B cell (primary cell): ENCODE measurements at regions not wholly inside any gene's neighbourhood (a gene's known extent, or its start where the extent isn't known, plus 50 kb on each side); places are given as distances from the start of the nearest gene placed in this dataset.
"Not testable (repeated sequence)": the region's sequence is repeated elsewhere in the genome, so short reads cannot be mapped to it uniquely, and the experiment has no call there.

Experiments used
- ATAC-seq: fragments of 200-7000 bp; cut with Tn5 transposase; one replicate; pipeline ENCODE4 v1.10.0; 2021; ENCODE audit warnings: low read depth, mild to moderate bottlenecking, moderate number of reproducible peaks, moderate library complexity
- CTCF ChIA-PET: fragments of 350-600 bp; sonication (Branson Sonifier 250); formaldehyde crosslinking; loops from one replicate; lab custom pipeline; 2021; ENCODE audit warnings: antibody characterized with exemption, inconsistent platforms; lab: Charles Lee
- POLR2A ChIA-PET: fragments of 350-600 bp; sonication (Branson Sonifier 250); formaldehyde crosslinking; loops from one replicate; lab custom pipeline; 2021; ENCODE audit warnings: antibody characterized with exemption; lab: Charles Lee
- DNase-seq: peaks from one replicate; pipeline ENCODE4 v3.0.0; 2013
- H2AFZ ChIP-seq: 2 replicates; pipeline ENCODE4 v1.6.1; 2012; ENCODE audit warnings: mild to moderate bottlenecking, low read depth, low read length; ENCODE audit not compliant: insufficient read depth, poor library complexity, severe bottlenecking
- H3K27ac ChIP-seq, 2 donors: 1 replicate in 1 of 2; 2 replicates in 1 of 2; pipeline ENCODE4 v1.5.1; 2012 to 2013; ENCODE audit warnings: low read length in 2 of 2, mild to moderate bottlenecking in 2 of 2, moderate library complexity in 1 of 2
- H3K27me3 ChIP-seq, 4 experiments: fragments of 200-600 bp in 1 of 4; sonication (generic) in 1 of 4; replicated peaks in 1 of 4; 1 replicate in 2 of 4; 2 replicates in 2 of 4; pipeline versions ENCODE4 v1.6.1 to v1.7.0; 2013 to 2016; ENCODE audit warnings: low read length in 3 of 4, mild to moderate bottlenecking in 2 of 4, mixed read lengths in 1 of 4, moderate library complexity in 1 of 4; ENCODE audit not compliant: insufficient read depth in 4 of 4, control insufficient read depth in 3 of 4; ENCODE audit errors: control extremely low read depth in 1 of 4
- H3K36me3 ChIP-seq, 2 experiments: replicated peaks in 1 of 2; 1 replicate in 1 of 2; 2 replicates in 1 of 2; pipeline versions ENCODE4 v1.6.1 to v1.7.1; 2013; ENCODE audit warnings: low read length in 1 of 2; ENCODE audit not compliant: insufficient read depth in 2 of 2, control insufficient read depth in 1 of 2; ENCODE audit errors: control extremely low read depth in 1 of 2, extremely low read depth in 1 of 2
- H3K4me1 ChIP-seq, 2 donors: fragments of 200-600 bp in 1 of 2; sonication (generic) in 1 of 2; 1 replicate in 1 of 2; 2 replicates in 1 of 2; pipeline versions ENCODE4 v1.5.1 to v1.6.1; 2013 to 2017; ENCODE audit warnings: low read length in 2 of 2; ENCODE audit not compliant: control insufficient read depth in 2 of 2, insufficient read depth in 2 of 2
- H3K4me2 ChIP-seq: replicated peaks from 2 replicates; pipeline ENCODE3; 2012; ENCODE audit warnings: mild to moderate bottlenecking, low read depth, low read length; ENCODE audit not compliant: poor library complexity, severe bottlenecking
- H3K4me3 ChIP-seq, 5 experiments: fragments of 200-600 bp in 1 of 5; sonication (generic) in 1 of 5; 1 replicate in 3 of 5; 2 replicates in 2 of 5; pipeline versions ENCODE4 v1.5.1 to v1.7.0; 2011 to 2016; ENCODE audit warnings: low read length in 4 of 5, mild to moderate bottlenecking in 4 of 5, low read depth in 2 of 5, control low read depth in 1 of 5, moderate library complexity in 1 of 5; ENCODE audit not compliant: insufficient read depth in 1 of 5; ENCODE audit errors: control extremely low read depth in 1 of 5, extremely low read depth in 1 of 5
- H3K79me2 ChIP-seq: fragments of 200-600 bp; sonication (generic); one replicate; pipeline ENCODE4 v1.6.0; 2016; ENCODE audit warnings: low read length; ENCODE audit not compliant: control insufficient read depth, insufficient read depth
- H3K9ac ChIP-seq: fragments of 200-600 bp; sonication (generic); 2 replicates; pipeline ENCODE4 v1.6.1; 2017; ENCODE audit warnings: mild to moderate bottlenecking, low read length, moderate library complexity
- H3K9me3 ChIP-seq, 3 donors: one replicate each; pipeline versions ENCODE4 v1.6.1 to v1.7.1; 2013; ENCODE audit warnings: low read length in 2 of 3; ENCODE audit not compliant: control insufficient read depth in 2 of 3, insufficient read depth in 1 of 3; ENCODE audit errors: control extremely low read depth in 1 of 3
- H4K20me1 ChIP-seq: 2 replicates; pipeline ENCODE4 v1.6.0; 2012; ENCODE audit warnings: mild to moderate bottlenecking, low read length; ENCODE audit not compliant: insufficient read depth, control insufficient read depth, poor library complexity, severe bottlenecking
- H3K27ac Mint-ChIP-seq: one replicate; pipeline ENCODE4 v1.8.0; 2021; ENCODE audit warnings: mixed read lengths
- H3K27me3 Mint-ChIP-seq: one replicate; pipeline ENCODE4 v1.8.0; 2021; ENCODE audit warnings: mixed read lengths
- H3K4me1 Mint-ChIP-seq: one replicate; pipeline ENCODE4 v1.8.0; 2021; ENCODE audit warnings: mixed read lengths
- H3K4me3 Mint-ChIP-seq: one replicate; pipeline ENCODE4 v1.8.0; 2021; ENCODE audit warnings: mixed read lengths
- H3K9me3 Mint-ChIP-seq: one replicate; pipeline ENCODE4 v1.8.0; 2022; ENCODE audit warnings: mixed read lengths; ENCODE audit not compliant: insufficient read depth
- CTCF ChIP-seq: fragments of 200-600 bp; IDR thresholded peaks from one replicate; pipeline ENCODE4 v1.8.0; 2022; ENCODE audit warnings: antibody characterized with exemption, mild to moderate bottlenecking
- EZH2 ChIP-seq: IDR thresholded peaks from 2 replicates; pipeline ENCODE4 v1.6.1; 2012; ENCODE audit warnings: borderline replicate concordance, low read depth, mild to moderate bottlenecking, moderate library complexity, low read length; ENCODE audit not compliant: insufficient read depth, poor library complexity, severe bottlenecking
- WGBS: methylation state at CpG from one replicate; pipeline ENCODE4 v1.1.5; 2013; ENCODE audit warnings: missing lambda C conversion rate; ENCODE audit not compliant: insufficient coverage; 5-methylcytosine and 5-hydroxymethylcytosine counted together
- intact Hi-C: fragments of 100-400 bp; cut with micrococcal nuclease; formaldehyde crosslinking; loops from one replicate; pipeline ENCODE4 v1.10.0; 2022

- Mint-ChIP-seq H3K27ac (no peak overlapping the region), H3K4me3 (no peak overlapping the region), H3K27me3 (peaks cover 21% of the 10 kb centered on the region), H3K4me1 (no peaks in the 10 kb centered on the region), H3K9me3 (no peaks in the 10 kb centered on the region)
- Histone ChIP-seq H3K36me3 (no peaks in the 10 kb centered on the region), H3K4me1 (no peaks in the 10 kb centered on the region), H3K9ac (no peak overlapping the region), H3K27ac (no peak overlapping the region), H3K9me3 (no peaks in the 10 kb centered on the region), H3K4me2 (no peak overlapping the region), H4K20me1 (no peaks in the 10 kb centered on the region), H3K27me3 (no peaks in the 10 kb centered on the region), H3K4me3 (no peak overlapping the region), H3K79me2 (no peaks in the 10 kb centered on the region), H2AFZ (no peak overlapping the region)
- 0% methylated on average over 2 of the region's 8 CpGs for WGBS
- ATAC-seq (no peak), DNase-seq (no peak)
- TF ChIP-seq EZH2 (no peak), CTCF (no peak)
- intact Hi-C loops = no loop called here
- POLR2A ChIA-PET = no interaction called here
- CTCF ChIA-PET = no interaction called here
These were observed 189.4 kb downstream of the ZFP64 start for GRCh38 chr20:52001999-52002666.

GRCh38 chr20:51997281-51997936, 194.2 kb downstream of the ZFP64 start:
- H3K4me1 ChIP-seq, DNase-seq, ATAC-seq, H3K9me3 ChIP-seq, H3K27ac Mint-ChIP-seq, H3K4me3 ChIP-seq, H3K36me3 ChIP-seq, H3K4me3 Mint-ChIP-seq, H3K4me1 Mint-ChIP-seq, H2AFZ ChIP-seq, H3K27me3 ChIP-seq, CTCF ChIA-PET, H3K9ac ChIP-seq, H3K79me2 ChIP-seq, H4K20me1 ChIP-seq, intact Hi-C loops, H3K4me2 ChIP-seq, H3K27ac ChIP-seq, H3K9me3 Mint-ChIP-seq, POLR2A ChIA-PET, H3K27me3 Mint-ChIP-seq: not testable (repeated sequence)
- 86% methylated on average over 1 of the region's 4 CpGs for WGBS
